ENCODE measurements at regions not wholly inside any gene's neighbourhood (a gene's known extent, or its start where the extent isn't known, plus 50 kb on each side); places are given as distances from the start of the nearest gene placed in this dataset.
A peak's percentile ranks its signal among the peaks of the same experiment; 100 is the strongest.

DNA sequence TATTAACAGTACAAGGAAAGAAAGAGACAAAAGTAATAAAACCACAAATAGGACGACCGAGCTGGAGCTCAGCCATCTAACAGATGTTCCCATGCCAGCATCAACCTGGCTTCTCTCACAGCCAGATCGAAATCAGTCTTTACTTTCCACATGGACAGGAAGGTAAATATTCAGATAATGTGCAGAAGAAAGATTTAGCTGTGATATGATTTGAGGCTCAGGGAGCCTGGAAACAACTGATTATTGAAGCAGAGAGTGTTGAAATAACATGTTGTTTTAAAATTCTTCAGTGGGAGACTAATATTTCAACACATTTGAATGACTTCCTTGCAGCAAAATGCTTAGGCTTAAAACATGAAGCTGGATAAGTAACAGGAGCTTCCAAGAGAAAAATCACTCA lies 546.8 kb downstream of the ETS1 start:
- Histone ChIP-seq H4K20me1 (replicated peaks; ENCODE audit: control insufficient read depth, extremely low read depth, insufficient read depth, low read length) (no peaks in the 10 kb centered on the region), H3K79me2 (ENCODE audit: control insufficient read depth, insufficient read depth, low read length) (no peaks in the 10 kb centered on the region), H3K9ac (replicated peaks; ENCODE audit: extremely low read depth, insufficient read depth, low read length) (no peak overlapping the region), H3K4me2 (ENCODE audit: insufficient read depth, low read length) (no peak overlapping the region), H3K9me3 (replicated peaks; ENCODE audit: control insufficient read depth, insufficient read depth, low read length) (no peaks in the 10 kb centered on the region), H3K4me3 (replicated peaks in 1 of 3; ENCODE audit: insufficient read depth in 1 of 3, low read depth in 1 of 3, low read length in 3 of 3) (no peak overlapping the region), H3K9me1 (replicated peaks; ENCODE audit: control insufficient read depth, extremely low read depth, insufficient read depth, low read length) (no peaks in the 10 kb centered on the region), H3K27ac (ENCODE audit: insufficient read depth, low read depth, low read length) (no peak overlapping the region), H3K27me3 (ENCODE audit: control insufficient read depth in 2 of 2, insufficient read depth in 2 of 2, low read length in 2 of 2) (no peaks in the 10 kb centered on the region), H3K36me3 (ENCODE audit: control insufficient read depth in 2 of 2, extremely low read depth in 1 of 2, insufficient read depth in 2 of 2, low read length in 2 of 2) (no peaks in the 10 kb centered on the region), H2AFZ (ENCODE audit: low read depth, low read length) (peak overlapping the region; percentile 47), H3K4me1 (ENCODE audit: control insufficient read depth, extremely low read depth, insufficient read depth, low read length) (peaks cover 14% of the 10 kb centered on the region)
- DNase-seq (ENCODE audit: low read depth, low spot score): peak; percentile 89
- peak; percentile 63 for FAIRE-seq
- no TSS peak for BruUV-seq (replicated peaks)
- dilution Hi-C loops (cut with MboI; ENCODE audit: extremely low pct_ligation_motif_present, low sequenced_read_pairs) (loop anchor here (25.0 kb wide), 2 partner anchors 122 to 597 kb away; no protein-coding TSS in a partner anchor), intact Hi-C loops (cut with micrococcal nuclease) (no loop called here)
- CTCF ChIA-PET: interaction anchor here (1.3 to 1.5 kb wide), 2 partner anchors 110 to 736 kb away, joined by 3 to 4 read pairs; no protein-coding TSS in a partner anchor
- no peak for TF ChIP-seq JUN (IDR thresholded peaks at IDR 0.05; ENCODE audit: borderline replicate concordance, insufficient read depth, insufficient read length, low read depth)
- peak; percentile 14 for TF ChIP-seq GATA2 (IDR thresholded peaks at IDR 0.05; ENCODE audit: insufficient read depth, insufficient read length, low read depth, low read length)
- POLR2A ChIA-PET: no interaction called here

DNA sequence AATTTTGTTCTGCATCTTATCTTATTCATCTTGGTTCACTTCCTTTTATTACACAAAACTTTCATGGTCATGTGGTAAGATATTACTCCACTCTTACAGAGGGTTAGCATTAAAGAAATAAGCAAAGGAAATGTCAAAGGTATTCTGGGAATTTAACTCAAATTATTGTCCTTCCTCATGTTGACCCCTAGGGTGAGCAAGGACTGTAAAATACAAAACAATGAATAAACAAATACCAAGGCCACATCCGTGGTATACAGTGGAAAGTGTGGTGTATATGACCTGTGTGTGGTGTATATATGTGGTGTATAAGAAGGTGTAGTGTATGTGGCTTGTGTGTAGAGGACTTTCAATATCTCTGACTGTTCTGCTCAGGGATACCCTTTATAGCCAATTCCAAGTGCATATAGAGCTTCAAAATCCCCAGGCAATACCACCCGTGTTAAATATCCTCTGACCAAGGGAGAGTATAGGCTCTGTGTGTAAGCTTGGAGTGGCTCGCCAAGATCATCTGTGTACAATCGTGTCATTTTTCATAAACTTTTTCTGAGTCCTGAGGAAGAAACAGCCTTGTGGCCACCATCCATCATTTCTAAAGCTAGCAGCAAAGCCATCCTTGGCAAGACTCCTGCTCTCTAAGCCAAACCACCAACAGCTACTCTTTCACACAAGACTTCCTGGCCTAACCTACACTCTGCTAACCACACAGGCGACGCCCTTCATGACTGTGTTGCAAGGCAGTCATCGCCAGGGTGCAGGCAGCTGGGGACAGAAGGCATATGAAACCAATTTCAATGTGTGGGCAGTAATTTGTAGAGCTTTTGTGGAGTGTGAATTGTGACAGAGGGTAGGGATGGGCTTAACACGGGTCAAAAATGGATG lies 548.0 kb downstream of the ETS1 start:
- Histone ChIP-seq H3K79me2 (ENCODE audit: control insufficient read depth, insufficient read depth, low read length) (no peaks in the 10 kb centered on the region), H3K27me3 (ENCODE audit: control insufficient read depth in 2 of 2, insufficient read depth in 2 of 2, low read length in 2 of 2) (no peaks in the 10 kb centered on the region), H4K20me1 (replicated peaks; ENCODE audit: control insufficient read depth, extremely low read depth, insufficient read depth, low read length) (no peaks in the 10 kb centered on the region), H3K9me1 (replicated peaks; ENCODE audit: control insufficient read depth, extremely low read depth, insufficient read depth, low read length) (no peaks in the 10 kb centered on the region), H3K9ac (replicated peaks; ENCODE audit: extremely low read depth, insufficient read depth, low read length) (no peak overlapping the region), H3K27ac (ENCODE audit: insufficient read depth, low read depth, low read length) (no peak overlapping the region), H3K9me3 (replicated peaks; ENCODE audit: control insufficient read depth, insufficient read depth, low read length) (no peaks in the 10 kb centered on the region), H3K4me1 (ENCODE audit: control insufficient read depth, extremely low read depth, insufficient read depth, low read length) (peaks cover 14% of the 10 kb centered on the region), H3K4me2 (ENCODE audit: insufficient read depth, low read length) (no peak overlapping the region), H3K4me3 (replicated peaks in 1 of 3; ENCODE audit: insufficient read depth in 1 of 3, low read depth in 1 of 3, low read length in 3 of 3) (no peak overlapping the region), H3K36me3 (ENCODE audit: control insufficient read depth in 2 of 2, extremely low read depth in 1 of 2, insufficient read depth in 2 of 2, low read length in 2 of 2) (no peaks in the 10 kb centered on the region), H2AFZ (ENCODE audit: low read depth, low read length) (peak overlapping the region; percentile 8)
- FAIRE-seq (peak; percentile 74), DNase-seq (ENCODE audit: low read depth, low spot score) (peak; percentile 74)
- BruUV-seq (replicated peaks): no TSS peak
- intact Hi-C loops (cut with micrococcal nuclease) (loop anchor here (10.0 kb wide), 1 partner anchor 405 kb away; no protein-coding TSS in a partner anchor), dilution Hi-C loops (cut with MboI; ENCODE audit: extremely low pct_ligation_motif_present, low sequenced_read_pairs) (loop anchor here (25.0 kb wide), 2 partner anchors 123 to 598 kb away; no protein-coding TSS in a partner anchor)
- ChIA-PET CTCF (interaction anchor here (0.8 to 4.2 kb wide), 10 partner anchors 9 to 1559 kb away, joined by 3 to 32 read pairs (median 4); no protein-coding TSS in a partner anchor), POLR2A (no interaction called here)
- TF ChIP-seq MYC (IDR thresholded peaks at IDR 0.05; ENCODE audit: low read depth, low read length) (no peak), POLR2A (IDR thresholded peaks at IDR 0.05; ENCODE audit: low read depth, low read length) (no peak), EZH2 (IDR thresholded peaks at IDR 0.05; ENCODE audit: borderline replicate concordance, low read depth, low read length, severe bottlenecking) (no peak), FOS (IDR thresholded peaks at IDR 0.05; ENCODE audit: borderline replicate concordance, insufficient read depth, low read length) (no peak), JUN (IDR thresholded peaks at IDR 0.05; ENCODE audit: borderline replicate concordance, insufficient read depth, insufficient read length, low read depth) (no peak), GATA2 (IDR thresholded peaks at IDR 0.05; ENCODE audit: insufficient read depth, insufficient read length, low read depth, low read length) (no peak), POLR2AphosphoS5 (IDR thresholded peaks at IDR 0.05; ENCODE audit: insufficient read depth, low read depth, low read length) (no peak)
- TF ChIP-seq, protein P1, sequence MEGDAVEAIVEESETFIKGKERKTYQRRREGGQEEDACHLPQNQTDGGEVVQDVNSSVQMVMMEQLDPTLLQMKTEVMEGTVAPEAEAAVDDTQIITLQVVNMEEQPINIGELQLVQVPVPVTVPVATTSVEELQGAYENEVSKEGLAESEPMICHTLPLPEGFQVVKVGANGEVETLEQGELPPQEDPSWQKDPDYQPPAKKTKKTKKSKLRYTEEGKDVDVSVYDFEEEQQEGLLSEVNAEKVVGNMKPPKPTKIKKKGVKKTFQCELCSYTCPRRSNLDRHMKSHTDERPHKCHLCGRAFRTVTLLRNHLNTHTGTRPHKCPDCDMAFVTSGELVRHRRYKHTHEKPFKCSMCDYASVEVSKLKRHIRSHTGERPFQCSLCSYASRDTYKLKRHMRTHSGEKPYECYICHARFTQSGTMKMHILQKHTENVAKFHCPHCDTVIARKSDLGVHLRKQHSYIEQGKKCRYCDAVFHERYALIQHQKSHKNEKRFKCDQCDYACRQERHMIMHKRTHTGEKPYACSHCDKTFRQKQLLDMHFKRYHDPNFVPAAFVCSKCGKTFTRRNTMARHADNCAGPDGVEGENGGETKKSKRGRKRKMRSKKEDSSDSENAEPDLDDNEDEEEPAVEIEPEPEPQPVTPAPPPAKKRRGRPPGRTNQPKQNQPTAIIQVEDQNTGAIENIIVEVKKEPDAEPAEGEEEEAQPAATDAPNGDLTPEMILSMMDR (IDR thresholded peaks at IDR 0.05; ENCODE audit: extremely low read depth in 1 of 2, insufficient read depth in 1 of 2, low read depth in 1 of 2, low read length in 2 of 2): no peak
- TF ChIP-seq, protein P2, sequence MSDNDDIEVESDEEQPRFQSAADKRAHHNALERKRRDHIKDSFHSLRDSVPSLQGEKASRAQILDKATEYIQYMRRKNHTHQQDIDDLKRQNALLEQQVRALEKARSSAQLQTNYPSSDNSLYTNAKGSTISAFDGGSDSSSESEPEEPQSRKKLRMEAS (IDR thresholded peaks at IDR 0.05; ENCODE audit: insufficient read depth, insufficient read length): no peak

Measured in endothelial cell of umbilical vein (primary cell).